KG1 (cell line): ENCODE measurements at regions not wholly inside any gene's neighbourhood (a gene's known extent, or its start where the extent isn't known, plus 50 kb on each side); places are given as distances from the start of the nearest gene placed in this dataset.

Experiments
- DNase-seq: peaks from one replicate; lab custom pipeline; 2025; lab: John Stamatoyannopoulos, UW

- DNase-seq: no peak
Observed at GRCh38 chr3:31249545-31249944, 283.2 kb upstream of the STT3B start.

DNA sequence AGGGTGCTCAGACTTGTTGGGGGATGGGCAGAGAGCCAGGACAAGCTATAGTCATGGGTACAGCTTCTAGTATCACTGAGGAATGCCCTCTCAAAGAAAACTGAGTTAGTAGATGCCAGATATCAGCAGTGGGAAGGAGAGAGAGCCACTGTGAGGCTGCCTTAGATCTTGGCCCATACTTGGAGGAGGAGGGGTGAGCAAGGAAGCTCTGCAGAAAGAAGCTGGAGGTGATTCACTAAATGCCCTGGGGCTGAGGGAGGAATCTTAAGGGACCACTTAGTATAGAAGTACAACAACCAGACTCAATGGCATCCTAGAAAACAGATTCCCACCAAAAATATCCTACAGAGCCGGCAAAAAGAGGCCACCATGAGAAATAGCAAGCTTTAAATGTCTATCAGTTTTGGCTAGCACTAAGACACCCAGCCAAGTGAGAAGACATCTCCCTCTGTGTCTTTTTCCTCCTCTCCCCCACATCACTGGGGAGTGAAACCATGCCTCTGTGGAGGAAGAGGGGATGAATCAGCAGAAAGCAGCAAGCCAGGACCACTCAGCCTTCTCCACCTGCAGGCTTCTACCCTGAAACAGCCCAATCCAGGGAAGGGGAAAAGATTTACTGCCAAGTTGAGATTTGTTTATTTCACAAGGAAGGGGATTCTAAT is 282.5 kb upstream of the STT3B start:
- DNase-seq: no peak

- DNase-seq: no peak
Observed at GRCh38 chr3:31251083-31251482, 281.6 kb upstream of the STT3B start.

GRCh38 chr3:31252216-31253185 is 280.2 kb upstream of the STT3B start:
- no peak for DNase-seq

DNA sequence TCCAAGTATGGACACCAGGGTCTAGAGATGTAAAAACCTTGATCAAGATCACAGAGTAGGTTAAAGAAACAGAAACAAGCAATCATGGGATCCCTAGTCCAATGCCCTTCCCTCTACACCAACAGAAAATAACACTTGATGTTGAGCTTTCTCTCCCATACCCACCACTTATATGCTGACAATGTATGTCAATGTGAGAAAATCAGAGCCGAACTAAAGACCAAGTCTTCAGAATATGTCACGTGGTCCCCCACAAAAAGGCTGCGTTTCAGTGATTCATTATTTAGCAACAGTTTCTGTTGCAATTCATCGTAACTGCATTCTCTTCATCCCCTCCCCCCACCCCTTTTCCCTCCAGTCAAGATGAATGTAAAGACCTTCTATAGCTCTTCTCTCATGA is 278.9 kb upstream of the STT3B start:
- no peak for DNase-seq

GRCh38 chr3:31254483-31254882 is 278.2 kb upstream of the STT3B start:
- DNase-seq: no peak

GRCh38 chr3:31255007-31255581 is 277.6 kb upstream of the STT3B start:
- DNase-seq: no peak

DNA sequence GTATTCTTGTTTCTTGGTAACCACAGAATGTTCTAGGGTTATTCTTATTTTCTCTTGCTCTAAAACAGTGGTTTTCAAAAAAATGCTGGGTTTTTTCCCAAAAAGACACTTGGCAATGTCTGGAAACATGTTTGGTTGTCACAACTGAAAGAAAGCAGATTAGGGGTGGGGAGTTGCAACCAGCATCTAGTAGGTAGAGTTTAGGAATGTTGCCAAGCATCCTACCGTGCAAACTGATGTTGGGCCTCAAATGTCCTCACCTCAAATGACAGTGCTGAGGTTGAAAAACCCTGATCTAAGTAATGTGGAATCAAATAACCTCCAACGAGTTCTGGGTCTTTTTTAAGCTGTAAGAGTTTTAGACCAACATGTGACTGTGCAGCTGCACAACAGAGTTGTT is 270.5 kb upstream of the STT3B start:
- no peak for DNase-seq

DNA sequence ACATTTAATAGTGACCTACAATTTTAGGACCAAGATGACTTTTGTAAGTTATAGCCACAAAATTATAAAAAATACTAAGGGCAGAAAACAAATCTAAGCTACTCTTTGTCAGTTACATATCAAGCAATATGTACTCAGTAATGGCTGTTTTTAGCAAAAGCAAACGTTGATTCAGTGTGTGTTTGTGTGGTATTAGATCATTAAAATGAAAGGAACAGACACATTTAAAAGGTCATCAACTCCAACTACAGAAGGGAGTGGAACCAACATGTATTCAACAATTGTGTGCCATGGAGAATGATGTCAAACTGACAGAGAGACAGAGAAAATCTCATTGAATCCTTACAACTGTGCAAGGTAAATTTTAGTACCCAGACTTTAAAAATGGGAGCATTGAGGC is 268.8 kb upstream of the STT3B start:
- DNase-seq: no peak

GRCh38 chr3:31265646-31266428 is 266.9 kb upstream of the STT3B start:
- no peak for DNase-seq

DNA sequence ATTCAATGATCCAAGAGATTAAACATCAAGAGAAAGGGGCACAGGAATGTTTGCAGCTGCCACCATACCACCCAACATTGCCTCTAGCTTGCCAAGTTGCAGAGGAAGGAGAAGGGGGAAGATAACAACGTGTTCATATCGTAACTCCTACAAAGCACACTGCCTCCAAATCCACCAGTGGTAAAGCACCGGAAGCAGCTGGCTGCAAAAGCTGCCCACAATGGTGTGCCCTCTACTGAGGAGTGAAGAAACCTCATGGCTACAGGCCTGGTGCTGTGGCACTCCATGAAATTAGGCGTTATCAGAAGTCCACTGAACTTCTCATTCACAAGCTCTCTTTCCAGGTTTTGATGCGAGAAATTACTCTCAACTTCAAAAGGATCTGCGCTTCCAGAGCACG is 263.9 kb upstream of the STT3B start:
- peak; percentile 48 for DNase-seq

DNA sequence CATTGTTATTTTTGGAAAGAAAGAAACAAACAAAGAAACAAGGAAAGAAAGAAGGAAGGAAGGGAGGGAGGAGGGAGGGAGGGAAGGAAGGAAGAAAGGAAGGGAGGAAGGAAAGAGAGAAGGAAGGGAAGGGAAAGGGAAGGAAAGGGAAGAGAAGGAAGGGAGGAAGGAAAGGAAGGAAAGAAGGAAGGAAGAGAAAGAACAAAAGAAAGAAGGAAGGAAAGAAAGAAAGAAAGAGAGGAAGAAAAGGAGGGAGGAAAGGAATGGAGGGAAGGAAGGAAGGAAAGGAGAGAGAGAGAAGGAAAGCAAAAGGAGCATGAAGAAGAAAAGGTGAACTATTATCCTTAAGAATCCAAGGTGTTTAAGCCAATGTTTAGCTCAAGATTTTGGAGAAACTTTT is 262.7 kb upstream of the STT3B start:
- DNase-seq: no peak

DNA sequence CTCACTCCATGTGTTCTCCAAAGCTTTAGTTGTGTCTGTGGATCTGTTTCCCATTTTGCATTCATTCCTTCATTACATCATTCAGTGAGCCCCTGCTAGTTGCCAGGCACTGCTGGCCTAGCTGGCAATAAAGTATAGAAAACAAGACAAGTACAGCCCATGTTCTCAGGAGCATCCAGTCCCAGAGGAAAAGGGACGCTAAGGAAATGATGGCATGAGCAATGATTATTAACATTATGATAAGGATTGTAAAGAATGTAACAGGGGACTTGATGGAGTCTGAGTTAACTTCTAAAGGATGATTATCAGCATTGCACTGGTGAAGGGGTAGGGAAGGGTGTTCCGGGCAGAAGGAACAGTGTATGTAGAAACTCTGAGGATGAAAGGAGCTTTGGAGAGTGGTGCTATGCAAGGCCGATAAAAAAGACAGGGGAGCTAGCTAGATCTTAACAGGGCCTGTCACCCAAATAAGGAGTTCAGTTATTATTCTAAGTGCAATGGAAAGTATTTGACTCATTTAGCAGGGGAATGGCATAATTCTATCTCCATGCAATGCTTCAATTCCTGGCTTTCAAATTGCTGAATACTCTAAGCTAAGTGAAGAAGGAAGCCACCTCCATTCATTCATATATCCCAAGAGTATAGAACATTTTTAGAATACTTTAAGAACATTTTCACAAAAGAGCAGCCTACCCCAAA is 258.2 kb upstream of the STT3B start:
- no peak for DNase-seq

DNA sequence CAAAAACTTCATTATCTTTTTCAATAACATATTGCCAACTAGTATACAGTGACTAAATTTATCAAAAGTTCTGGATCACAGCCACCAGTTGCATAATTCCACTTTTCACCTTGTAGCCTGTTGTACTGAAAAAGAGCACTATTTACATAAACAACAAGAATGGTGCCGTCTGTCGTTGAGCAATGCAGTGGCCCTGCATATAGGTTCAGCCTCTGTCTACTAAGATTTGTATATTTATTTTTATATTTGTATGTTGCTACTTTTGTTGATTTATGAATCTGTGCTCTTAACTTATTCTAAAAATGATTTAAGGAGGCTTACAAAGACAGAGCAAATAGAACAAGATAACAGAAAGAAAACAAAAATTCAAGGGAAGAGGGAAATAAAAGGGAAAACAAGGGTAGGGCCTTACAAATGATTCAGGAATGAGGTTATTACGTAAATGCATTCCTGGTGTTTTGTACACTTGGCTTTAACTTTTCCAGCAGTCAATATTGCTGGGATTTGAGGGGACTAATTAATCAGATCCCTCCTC is 257.6 kb upstream of the STT3B start:
- no peak for DNase-seq

GRCh38 chr3:31275583-31275982 is 257.1 kb upstream of the STT3B start:
- DNase-seq: no peak

GRCh38 chr3:31277582-31277981 is 255.1 kb upstream of the STT3B start:
- DNase-seq: no peak

GRCh38 chr3:31278532-31278931 is 254.2 kb upstream of the STT3B start:
- no peak for DNase-seq

DNA sequence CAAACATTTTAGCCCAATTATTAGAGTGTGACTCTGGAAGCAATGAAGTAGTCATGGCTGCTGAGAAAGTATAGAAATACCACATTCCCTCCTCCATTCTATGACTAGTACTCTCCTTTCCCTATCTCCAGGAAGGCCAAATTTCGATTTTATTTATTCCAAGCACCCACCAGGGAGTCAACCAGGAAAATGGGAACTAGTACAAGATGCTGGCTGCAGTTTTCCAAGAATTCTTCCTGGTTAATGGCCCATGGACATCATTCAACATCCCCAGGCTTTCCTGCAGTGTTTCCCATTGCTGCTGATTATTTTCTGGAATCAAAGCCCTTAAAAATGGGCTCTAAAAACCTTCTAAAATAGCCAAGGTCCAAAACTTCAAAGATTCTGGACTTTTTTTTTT is 247.9 kb upstream of the STT3B start:
- DNase-seq: no peak

DNA sequence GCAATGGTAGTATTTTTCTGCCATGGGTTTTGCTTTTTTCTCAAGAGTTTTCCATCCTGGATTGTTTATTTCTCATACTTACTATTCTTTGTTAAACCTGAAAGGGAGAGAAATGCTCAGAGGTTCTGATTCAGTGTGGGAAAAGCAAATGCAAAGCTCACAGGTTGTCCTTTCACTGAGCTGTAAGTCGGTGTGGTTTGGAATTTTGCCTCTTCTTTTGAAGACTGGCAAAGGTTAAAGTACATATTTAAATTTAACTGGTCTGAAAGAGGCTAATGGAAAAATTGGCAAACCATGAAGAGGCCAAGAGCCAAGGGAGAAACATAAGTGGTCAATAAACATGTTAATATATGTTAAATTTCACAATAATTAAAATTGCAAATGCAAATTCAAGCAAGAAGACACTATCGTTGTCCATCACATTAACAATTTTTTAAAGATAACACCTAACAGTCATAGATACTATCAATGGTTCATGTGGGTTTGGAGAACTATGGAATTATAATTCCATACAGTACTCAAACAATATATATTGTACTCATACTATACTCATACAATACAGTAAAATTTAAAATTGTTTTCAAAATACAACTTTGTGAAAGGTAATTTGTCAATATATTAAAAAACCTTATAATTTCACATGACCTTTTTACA is 246.8 kb upstream of the STT3B start:
- DNase-seq: no peak

GRCh38 chr3:31288224-31288623 is 244.5 kb upstream of the STT3B start:
- no peak for DNase-seq

DNA sequence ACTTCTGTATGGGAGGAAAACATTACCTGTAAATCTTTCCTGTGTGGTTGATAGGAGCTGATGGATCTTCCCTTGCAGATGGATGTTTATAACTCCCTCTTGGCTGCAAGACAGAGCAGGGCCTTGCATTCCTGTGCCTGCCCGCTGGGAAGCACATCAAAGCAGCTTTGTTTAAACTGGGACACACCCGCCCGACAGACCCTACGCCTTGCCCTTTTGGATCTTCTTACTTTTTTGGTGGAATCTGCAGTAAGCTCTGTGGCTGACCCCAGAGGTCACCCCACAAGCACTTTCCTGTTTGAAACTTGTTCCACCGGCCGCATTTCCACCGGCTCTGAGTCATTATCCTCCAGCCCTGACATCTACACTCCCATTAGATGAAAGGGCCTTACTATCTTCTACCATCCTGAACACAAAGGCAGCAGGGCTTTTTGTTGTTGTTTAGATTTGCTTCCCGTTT is 244.1 kb upstream of the STT3B start:
- DNase-seq: peak; percentile 58
